ENCODE measurements at regions not wholly inside any gene's neighbourhood (a gene's known extent, or its start where the extent isn't known, plus 50 kb on each side); places are given as distances from the start of the nearest gene placed in this dataset.
A peak's percentile ranks its signal among the peaks of the same experiment; 100 is the strongest.

DNA sequence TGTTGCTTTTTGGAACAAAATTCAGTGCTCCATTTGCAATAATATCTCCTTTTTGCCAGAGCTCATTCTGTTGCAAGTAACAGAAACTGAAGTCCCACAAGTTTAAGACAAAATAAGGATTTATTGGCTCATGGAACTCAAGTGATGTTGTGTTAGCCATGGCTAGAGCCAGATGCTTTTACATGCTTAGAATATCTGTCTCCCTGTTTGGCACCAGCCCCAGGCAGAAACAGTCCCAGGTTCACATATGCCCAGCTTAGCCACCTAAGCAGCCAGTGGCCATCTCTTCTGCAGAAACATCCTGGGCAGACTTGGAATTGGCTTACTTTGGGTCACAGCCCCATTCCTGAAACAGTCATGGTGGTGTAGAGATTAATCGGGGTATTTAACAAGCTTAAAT, 540.9 kb upstream of the SGCD start:
- Histone ChIP-seq H3K27me3 (ENCODE audit: control insufficient read depth in 2 of 2, insufficient read depth in 2 of 2, low read length in 2 of 2) (no peaks in the 10 kb centered on the region), H2AFZ (ENCODE audit: low read depth, low read length) (no peak overlapping the region), H3K9ac (ENCODE audit: insufficient read depth in 1 of 2, low read depth in 2 of 2, low read length in 2 of 2) (no peak overlapping the region), H3K4me1 (replicated peaks in 1 of 2; ENCODE audit: control insufficient read depth in 2 of 2, insufficient read depth in 2 of 2, low read length in 2 of 2) (no peaks in the 10 kb centered on the region), H3K4me3 (no peak overlapping the region), H3K4me2 (ENCODE audit: insufficient read depth, low read length) (no peak overlapping the region), H4K20me1 (replicated peaks; ENCODE audit: control insufficient read depth, insufficient read depth, low read length) (no peaks in the 10 kb centered on the region), H3K9me1 (ENCODE audit: control insufficient read depth, insufficient read depth, low read length) (no peaks in the 10 kb centered on the region), H3K79me2 (ENCODE audit: control insufficient read depth, insufficient read depth, low read length) (no peaks in the 10 kb centered on the region), H3K27ac (ENCODE audit: extremely low read depth, low read depth, low read length) (no peak overlapping the region), H3K9me3 (replicated peaks; ENCODE audit: control insufficient read depth, insufficient read depth, low read depth, low read length) (no peaks in the 10 kb centered on the region), H3K36me3 (ENCODE audit: control insufficient read depth, insufficient read depth, low read length) (no peaks in the 10 kb centered on the region)
- no peak for ATAC-seq
- DNase-seq (ENCODE audit: extremely low read depth in 1 of 4, low spot score in 3 of 4), result no peak
- intact Hi-C loops (cut with micrococcal nuclease), result no loop called here
- TF ChIP-seq HLTF (IDR thresholded peaks at IDR 0.05) (no peak), CC2D1A (IDR thresholded peaks at IDR 0.05) (no peak), ZNF699 (CRISPR knock-in tag; IDR thresholded peaks at IDR 0.05; ENCODE audit: insufficient replicate concordance) (no peak)
- TF ChIP-seq, protein P1, sequence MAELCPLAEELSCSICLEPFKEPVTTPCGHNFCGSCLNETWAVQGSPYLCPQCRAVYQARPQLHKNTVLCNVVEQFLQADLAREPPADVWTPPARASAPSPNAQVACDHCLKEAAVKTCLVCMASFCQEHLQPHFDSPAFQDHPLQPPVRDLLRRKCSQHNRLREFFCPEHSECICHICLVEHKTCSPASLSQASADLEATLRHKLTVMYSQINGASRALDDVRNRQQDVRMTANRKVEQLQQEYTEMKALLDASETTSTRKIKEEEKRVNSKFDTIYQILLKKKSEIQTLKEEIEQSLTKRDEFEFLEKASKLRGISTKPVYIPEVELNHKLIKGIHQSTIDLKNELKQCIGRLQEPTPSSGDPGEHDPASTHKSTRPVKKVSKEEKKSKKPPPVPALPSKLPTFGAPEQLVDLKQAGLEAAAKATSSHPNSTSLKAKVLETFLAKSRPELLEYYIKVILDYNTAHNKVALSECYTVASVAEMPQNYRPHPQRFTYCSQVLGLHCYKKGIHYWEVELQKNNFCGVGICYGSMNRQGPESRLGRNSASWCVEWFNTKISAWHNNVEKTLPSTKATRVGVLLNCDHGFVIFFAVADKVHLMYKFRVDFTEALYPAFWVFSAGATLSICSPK (IDR thresholded peaks at IDR 0.05; ENCODE audit: borderline replicate concordance), result no peak
- in situ Hi-C loops (cut with MboI), result no loop called here
- FAIRE-seq, result no peak
- 0% methylated on average over 1 of the region's 1 CpG for WGBS (ENCODE audit: insufficient coverage, low coverage, missing lambda C conversion rate)
- POLR2A ChIA-PET, result no interaction called here
- CTCF ChIA-PET (ENCODE audit: low intra/inter-chr PET ratio), result no interaction called here
- no TSS peak for BruUV-seq (replicated peaks)

DNA sequence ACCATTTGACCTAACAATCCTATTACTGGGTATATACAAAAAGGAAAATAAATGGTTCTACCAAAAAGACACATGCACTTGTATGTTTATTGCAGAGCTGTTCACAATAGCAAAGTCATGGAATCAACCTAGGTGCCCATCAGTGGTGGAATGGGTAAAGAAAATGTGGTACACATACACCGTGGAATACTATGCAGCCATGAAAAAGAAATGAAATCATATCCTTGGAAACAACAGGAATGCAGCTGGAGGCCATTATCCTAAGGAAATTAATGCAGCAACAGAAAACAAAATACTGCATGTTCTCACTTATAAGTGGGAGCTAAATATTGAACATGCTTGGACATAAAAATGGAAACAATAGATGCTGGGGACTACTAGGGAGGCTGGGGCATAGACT, 534.1 kb upstream of the SGCD start:
- WGBS (ENCODE audit: insufficient coverage, low coverage, missing lambda C conversion rate), result 0% methylated on average over 1 of the region's 1 CpG
- BruUV-seq (replicated peaks), result no TSS peak
- Histone ChIP-seq H3K4me1 (replicated peaks in 1 of 2; ENCODE audit: control insufficient read depth in 2 of 2, insufficient read depth in 2 of 2, low read length in 2 of 2) (no peaks in the 10 kb centered on the region), H3K27me3 (ENCODE audit: control insufficient read depth in 2 of 2, insufficient read depth in 2 of 2, low read length in 2 of 2) (no peaks in the 10 kb centered on the region), H2AFZ (ENCODE audit: low read depth, low read length) (no peak overlapping the region), H3K4me3 (no peak overlapping the region), H3K9me1 (ENCODE audit: control insufficient read depth, insufficient read depth, low read length) (no peaks in the 10 kb centered on the region), H3K36me3 (ENCODE audit: control insufficient read depth, insufficient read depth, low read length) (no peaks in the 10 kb centered on the region), H3K27ac (ENCODE audit: extremely low read depth, low read depth, low read length) (no peak overlapping the region), H3K4me2 (ENCODE audit: insufficient read depth, low read length) (no peak overlapping the region), H3K9me3 (replicated peaks; ENCODE audit: control insufficient read depth, insufficient read depth, low read depth, low read length) (no peaks in the 10 kb centered on the region), H4K20me1 (replicated peaks; ENCODE audit: control insufficient read depth, insufficient read depth, low read length) (no peaks in the 10 kb centered on the region), H3K79me2 (ENCODE audit: control insufficient read depth, insufficient read depth, low read length) (no peaks in the 10 kb centered on the region), H3K9ac (ENCODE audit: insufficient read depth in 1 of 2, low read depth in 2 of 2, low read length in 2 of 2) (no peak overlapping the region)
- in situ Hi-C loops (cut with MboI), result no loop called here
- intact Hi-C loops (cut with micrococcal nuclease), result no loop called here
- ATAC-seq, result no peak
- ChIA-PET CTCF (ENCODE audit: low intra/inter-chr PET ratio) (no interaction called here), POLR2A (no interaction called here)
- no peak for DNase-seq (ENCODE audit: extremely low read depth in 1 of 4, low spot score in 3 of 4)
- FAIRE-seq, result no peak
- TF ChIP-seq SIX5 (IDR thresholded peaks at IDR 0.05; ENCODE audit: borderline replicate concordance in 1 of 2, insufficient read depth in 1 of 2, low read depth in 1 of 2, low read length in 2 of 2), result no peak
- peak; percentile 80 for TF ChIP-seq ZNF146 (CRISPR knock-in tag; IDR thresholded peaks at IDR 0.05; ENCODE audit: unreplicated experiment)
